ENCODE measurements at regions not wholly inside any gene's neighbourhood (a gene's known extent, or its start where the extent isn't known, plus 50 kb on each side); places are given as distances from the start of the nearest gene placed in this dataset.

DNA sequence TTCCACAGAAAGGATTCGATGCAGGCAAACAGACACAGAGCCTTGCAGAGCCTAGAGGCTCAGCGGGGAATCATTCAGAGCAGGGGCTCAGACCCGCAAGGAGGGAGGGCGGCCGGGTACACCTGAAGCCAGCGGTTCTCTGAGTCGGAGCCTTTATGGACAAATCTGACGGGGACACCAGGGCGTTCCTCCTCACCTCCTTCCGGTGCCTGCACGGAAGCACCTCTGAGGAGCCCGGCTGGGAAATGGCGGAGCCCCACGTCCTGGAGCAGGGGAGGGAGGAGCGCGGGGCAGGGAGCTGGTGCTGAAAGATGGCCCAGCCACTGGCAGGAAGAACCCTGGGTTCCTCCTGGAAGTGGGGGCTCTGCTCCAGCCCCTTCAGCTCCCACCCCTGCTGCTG is 193.5 kb upstream of the ALKAL2 start:
- TF ChIP-seq, protein P1, sequence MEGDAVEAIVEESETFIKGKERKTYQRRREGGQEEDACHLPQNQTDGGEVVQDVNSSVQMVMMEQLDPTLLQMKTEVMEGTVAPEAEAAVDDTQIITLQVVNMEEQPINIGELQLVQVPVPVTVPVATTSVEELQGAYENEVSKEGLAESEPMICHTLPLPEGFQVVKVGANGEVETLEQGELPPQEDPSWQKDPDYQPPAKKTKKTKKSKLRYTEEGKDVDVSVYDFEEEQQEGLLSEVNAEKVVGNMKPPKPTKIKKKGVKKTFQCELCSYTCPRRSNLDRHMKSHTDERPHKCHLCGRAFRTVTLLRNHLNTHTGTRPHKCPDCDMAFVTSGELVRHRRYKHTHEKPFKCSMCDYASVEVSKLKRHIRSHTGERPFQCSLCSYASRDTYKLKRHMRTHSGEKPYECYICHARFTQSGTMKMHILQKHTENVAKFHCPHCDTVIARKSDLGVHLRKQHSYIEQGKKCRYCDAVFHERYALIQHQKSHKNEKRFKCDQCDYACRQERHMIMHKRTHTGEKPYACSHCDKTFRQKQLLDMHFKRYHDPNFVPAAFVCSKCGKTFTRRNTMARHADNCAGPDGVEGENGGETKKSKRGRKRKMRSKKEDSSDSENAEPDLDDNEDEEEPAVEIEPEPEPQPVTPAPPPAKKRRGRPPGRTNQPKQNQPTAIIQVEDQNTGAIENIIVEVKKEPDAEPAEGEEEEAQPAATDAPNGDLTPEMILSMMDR (IDR thresholded peaks at IDR 0.05 in 8 of 11, conservative IDR thresholded peaks at IDR 0.05 in 3 of 11), result no peak
- TF ChIP-seq POLR2A (IDR thresholded peaks at IDR 0.05) (no peak), POLR2AphosphoS5 (IDR thresholded peaks at IDR 0.05) (no peak)

Measured in spleen (tissue), 7 donors.